K562 (cell line): ENCODE measurements at regions not wholly inside any gene's neighbourhood (a gene's known extent, or its start where the extent isn't known, plus 50 kb on each side); places are given as distances from the start of the nearest gene placed in this dataset.

Source experiments
- FOXP4 ChIP-seq: sonication (generic); formaldehyde crosslinking; IDR thresholded peaks from 2 replicates; pipeline ENCODE4 v1.8.0; 2022; ENCODE audit warnings: mild to moderate bottlenecking, missing genetic modification reagents, borderline replicate concordance
- NCOA6 ChIP-seq: fragments of 450-650 bp; IDR thresholded peaks from 2 replicates; pipeline ENCODE4 v1.6.1; 2017; ENCODE audit warnings: mild to moderate bottlenecking
- ZBTB12 ChIP-seq: fragments of 250-450 bp; sonication (Bioruptor Pico); IDR thresholded peaks from 2 replicates; pipeline ENCODE4 v1.4.0; 2020
- TF ChIP-seq, protein P1 (sequence below): fragments of 450-650 bp; IDR thresholded peaks from 2 replicates; pipeline ENCODE4 v1.6.1; 2016; ENCODE audit warnings: low read depth
- TF ChIP-seq, protein P2 (sequence below): fragments of 150-350 bp; IDR thresholded peaks from 2 replicates; pipeline ENCODE4 v1.6.1; 2014; ENCODE audit warnings: low read depth, mild to moderate bottlenecking, low read length, borderline replicate concordance
- TF ChIP-seq, protein P3 (sequence below): fragments of 250-450 bp; sonication (Bioruptor Pico); IDR thresholded peaks from 2 replicates; pipeline ENCODE4 v1.4.0; 2020; ENCODE audit warnings: mild to moderate bottlenecking
- TF ChIP-seq, protein P4 (sequence below): sonication (generic); formaldehyde crosslinking; IDR thresholded peaks from 2 replicates; pipeline ENCODE4 v1.8.1; 2023; ENCODE audit warnings: mild to moderate bottlenecking, missing genetic modification reagents

DNA sequence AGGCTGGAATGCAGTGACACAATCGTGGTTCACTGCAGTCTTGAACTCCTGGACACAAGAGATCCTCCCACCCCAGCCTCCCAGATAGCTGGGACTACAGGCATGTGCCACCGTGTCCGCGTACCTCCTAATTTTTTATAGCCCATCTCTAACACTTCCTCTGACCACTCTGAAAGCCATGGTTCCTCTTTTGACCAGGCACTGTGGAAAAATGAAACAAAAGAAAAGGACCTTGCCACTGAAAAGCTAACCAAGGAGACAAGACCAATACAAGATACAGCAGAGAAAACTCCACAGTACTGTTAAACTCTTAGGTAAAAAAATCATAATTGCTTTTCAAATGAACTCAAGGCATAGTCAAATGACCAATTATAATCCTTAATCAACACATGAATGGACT, 233.3 kb downstream of the NEDD1 start (continued):
- TF ChIP-seq, protein P1, sequence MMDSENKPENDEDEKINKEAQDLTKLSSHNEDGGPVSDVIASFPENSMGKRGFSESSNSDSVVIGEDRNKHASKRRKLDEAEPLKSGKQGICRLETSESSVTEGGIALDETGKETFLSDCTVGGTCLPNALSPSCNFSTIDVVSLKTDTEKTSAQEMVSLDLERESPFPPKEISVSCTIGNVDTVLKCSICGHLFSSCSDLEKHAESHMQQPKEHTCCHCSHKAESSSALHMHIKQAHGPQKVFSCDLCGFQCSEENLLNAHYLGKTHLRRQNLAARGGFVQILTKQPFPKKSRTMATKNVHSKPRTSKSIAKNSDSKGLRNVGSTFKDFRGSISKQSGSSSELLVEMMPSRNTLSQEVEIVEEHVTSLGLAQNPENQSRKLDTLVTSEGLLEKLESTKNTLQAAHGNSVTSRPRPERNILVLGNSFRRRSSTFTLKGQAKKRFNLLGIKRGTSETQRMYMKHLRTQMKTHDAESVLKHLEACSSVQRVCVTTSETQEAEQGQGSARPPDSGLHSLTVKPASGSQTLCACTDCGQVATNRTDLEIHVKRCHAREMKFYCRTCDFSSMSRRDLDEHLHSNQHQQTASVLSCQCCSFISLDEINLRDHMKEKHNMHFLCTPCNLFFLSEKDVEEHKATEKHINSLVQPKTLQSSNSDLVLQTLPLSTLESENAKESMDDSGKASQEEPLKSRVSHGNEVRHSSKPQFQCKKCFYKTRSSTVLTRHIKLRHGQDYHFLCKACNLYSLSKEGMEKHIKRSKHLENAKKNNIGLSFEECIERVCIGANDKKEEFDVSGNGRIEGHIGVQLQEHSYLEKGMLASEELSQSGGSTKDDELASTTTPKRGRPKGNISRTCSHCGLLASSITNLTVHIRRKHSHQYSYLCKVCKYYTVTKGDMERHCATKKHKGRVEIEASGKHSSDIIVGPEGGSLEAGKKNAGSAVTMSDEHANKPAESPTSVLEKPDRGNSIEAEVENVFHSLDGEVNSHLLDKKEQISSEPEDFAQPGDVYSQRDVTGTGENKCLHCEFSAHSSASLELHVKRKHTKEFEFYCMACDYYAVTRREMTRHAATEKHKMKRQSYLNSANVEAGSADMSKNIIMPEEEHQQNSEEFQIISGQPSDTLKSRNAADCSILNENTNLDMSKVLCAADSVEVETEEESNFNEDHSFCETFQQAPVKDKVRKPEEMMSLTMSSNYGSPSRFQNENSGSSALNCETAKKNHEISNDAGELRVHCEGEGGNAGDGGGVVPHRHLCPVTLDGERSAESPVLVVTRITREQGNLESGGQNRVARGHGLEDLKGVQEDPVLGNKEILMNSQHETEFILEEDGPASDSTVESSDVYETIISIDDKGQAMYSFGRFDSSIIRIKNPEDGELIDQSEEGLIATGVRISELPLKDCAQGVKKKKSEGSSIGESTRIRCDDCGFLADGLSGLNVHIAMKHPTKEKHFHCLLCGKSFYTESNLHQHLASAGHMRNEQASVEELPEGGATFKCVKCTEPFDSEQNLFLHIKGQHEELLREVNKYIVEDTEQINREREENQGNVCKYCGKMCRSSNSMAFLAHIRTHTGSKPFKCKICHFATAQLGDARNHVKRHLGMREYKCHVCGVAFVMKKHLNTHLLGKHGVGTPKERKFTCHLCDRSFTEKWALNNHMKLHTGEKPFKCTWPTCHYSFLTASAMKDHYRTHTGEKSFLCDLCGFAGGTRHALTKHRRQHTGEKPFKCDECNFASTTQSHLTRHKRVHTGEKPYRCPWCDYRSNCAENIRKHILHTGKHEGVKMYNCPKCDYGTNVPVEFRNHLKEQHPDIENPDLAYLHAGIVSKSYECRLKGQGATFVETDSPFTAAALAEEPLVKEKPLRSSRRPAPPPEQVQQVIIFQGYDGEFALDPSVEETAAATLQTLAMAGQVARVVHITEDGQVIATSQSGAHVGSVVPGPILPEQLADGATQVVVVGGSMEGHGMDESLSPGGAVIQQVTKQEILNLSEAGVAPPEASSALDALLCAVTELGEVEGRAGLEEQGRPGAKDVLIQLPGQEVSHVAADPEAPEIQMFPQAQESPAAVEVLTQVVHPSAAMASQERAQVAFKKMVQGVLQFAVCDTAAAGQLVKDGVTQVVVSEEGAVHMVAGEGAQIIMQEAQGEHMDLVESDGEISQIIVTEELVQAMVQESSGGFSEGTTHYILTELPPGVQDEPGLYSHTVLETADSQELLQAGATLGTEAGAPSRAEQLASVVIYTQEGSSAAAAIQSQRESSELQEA: no peak
- no peak for TF ChIP-seq NCOA6
- TF ChIP-seq, protein P2, sequence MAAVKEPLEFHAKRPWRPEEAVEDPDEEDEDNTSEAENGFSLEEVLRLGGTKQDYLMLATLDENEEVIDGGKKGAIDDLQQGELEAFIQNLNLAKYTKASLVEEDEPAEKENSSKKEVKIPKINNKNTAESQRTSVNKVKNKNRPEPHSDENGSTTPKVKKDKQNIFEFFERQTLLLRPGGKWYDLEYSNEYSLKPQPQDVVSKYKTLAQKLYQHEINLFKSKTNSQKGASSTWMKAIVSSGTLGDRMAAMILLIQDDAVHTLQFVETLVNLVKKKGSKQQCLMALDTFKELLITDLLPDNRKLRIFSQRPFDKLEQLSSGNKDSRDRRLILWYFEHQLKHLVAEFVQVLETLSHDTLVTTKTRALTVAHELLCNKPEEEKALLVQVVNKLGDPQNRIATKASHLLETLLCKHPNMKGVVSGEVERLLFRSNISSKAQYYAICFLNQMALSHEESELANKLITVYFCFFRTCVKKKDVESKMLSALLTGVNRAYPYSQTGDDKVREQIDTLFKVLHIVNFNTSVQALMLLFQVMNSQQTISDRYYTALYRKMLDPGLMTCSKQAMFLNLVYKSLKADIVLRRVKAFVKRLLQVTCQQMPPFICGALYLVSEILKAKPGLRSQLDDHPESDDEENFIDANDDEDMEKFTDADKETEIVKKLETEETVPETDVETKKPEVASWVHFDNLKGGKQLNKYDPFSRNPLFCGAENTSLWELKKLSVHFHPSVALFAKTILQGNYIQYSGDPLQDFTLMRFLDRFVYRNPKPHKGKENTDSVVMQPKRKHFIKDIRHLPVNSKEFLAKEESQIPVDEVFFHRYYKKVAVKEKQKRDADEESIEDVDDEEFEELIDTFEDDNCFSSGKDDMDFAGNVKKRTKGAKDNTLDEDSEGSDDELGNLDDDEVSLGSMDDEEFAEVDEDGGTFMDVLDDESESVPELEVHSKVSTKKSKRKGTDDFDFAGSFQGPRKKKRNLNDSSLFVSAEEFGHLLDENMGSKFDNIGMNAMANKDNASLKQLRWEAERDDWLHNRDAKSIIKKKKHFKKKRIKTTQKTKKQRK: no peak
- TF ChIP-seq, protein P3, sequence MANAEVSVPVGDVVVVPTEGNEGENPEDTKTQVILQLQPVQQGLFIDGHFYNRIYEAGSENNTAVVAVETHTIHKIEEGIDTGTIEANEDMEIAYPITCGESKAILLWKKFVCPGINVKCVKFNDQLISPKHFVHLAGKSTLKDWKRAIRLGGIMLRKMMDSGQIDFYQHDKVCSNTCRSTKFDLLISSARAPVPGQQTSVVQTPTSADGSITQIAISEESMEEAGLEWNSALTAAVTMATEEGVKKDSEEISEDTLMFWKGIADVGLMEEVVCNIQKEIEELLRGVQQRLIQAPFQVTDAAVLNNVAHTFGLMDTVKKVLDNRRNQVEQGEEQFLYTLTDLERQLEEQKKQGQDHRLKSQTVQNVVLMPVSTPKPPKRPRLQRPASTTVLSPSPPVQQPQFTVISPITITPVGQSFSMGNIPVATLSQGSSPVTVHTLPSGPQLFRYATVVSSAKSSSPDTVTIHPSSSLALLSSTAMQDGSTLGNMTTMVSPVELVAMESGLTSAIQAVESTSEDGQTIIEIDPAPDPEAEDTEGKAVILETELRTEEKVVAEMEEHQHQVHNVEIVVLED: no peak
- TF ChIP-seq ZBTB12 (CRISPR knock-in tag): no peak
- TF ChIP-seq, protein P4, sequence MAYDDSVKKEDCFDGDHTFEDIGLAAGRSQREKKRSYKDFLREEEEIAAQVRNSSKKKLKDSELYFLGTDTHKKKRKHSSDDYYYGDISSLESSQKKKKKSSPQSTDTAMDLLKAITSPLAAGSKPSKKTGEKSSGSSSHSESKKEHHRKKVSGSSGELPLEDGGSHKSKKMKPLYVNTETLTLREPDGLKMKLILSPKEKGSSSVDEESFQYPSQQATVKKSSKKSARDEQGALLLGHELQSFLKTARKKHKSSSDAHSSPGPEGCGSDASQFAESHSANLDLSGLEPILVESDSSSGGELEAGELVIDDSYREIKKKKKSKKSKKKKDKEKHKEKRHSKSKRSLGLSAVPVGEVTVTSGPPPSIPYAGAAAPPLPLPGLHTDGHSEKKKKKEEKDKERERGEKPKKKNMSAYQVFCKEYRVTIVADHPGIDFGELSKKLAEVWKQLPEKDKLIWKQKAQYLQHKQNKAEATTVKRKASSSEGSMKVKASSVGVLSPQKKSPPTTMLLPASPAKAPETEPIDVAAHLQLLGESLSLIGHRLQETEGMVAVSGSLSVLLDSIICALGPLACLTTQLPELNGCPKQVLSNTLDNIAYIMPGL (CRISPR knock-in tag): no peak
- TF ChIP-seq FOXP4: no peak
